ENCODE measurements at regions not wholly inside any gene's neighbourhood (a gene's known extent, or its start where the extent isn't known, plus 50 kb on each side); places are given as distances from the start of the nearest gene placed in this dataset.

- no peak for DNase-seq
- Histone ChIP-seq H3K4me3 (ENCODE audit: low read depth in 1 of 3, low read length in 3 of 3) (no peak overlapping the region), H3K36me3 (ENCODE audit: control insufficient read depth in 3 of 3, insufficient read depth in 2 of 3, low read depth in 1 of 3, low read length in 3 of 3) (no peaks in the 10 kb centered on the region), H3K9me3 (ENCODE audit: control insufficient read depth in 2 of 2, insufficient read depth in 1 of 2, low read depth in 1 of 2, low read length in 1 of 2) (no peaks in the 10 kb centered on the region), H3K4me1 (ENCODE audit: control insufficient read depth in 3 of 3, insufficient read depth in 2 of 3, low read depth in 1 of 3, low read length in 2 of 3) (peaks cover 0 to 4% (median 3%) of the 10 kb centered on the region in 3 donors), H3K27me3 (ENCODE audit: control insufficient read depth in 3 of 3, insufficient read depth in 3 of 3, low read length in 3 of 3) (no peaks in the 10 kb centered on the region), H3K27ac (ENCODE audit: low read depth in 1 of 3, low read length in 2 of 3) (no peak overlapping the region)
- 55 to 65% (median 63%) methylated on average over 3 of the region's 3 CpGs for WGBS, 3 donors
- FAIRE-seq, result no peak
Observed at GRCh38 chr6:12603673-12604049, 112.9 kb upstream of the PHACTR1 start.

- Histone ChIP-seq H3K4me3 (ENCODE audit: low read depth in 1 of 3, low read length in 3 of 3) (no peak overlapping the region), H3K27ac (ENCODE audit: low read depth in 1 of 3, low read length in 2 of 3) (no peak overlapping the region), H3K27me3 (ENCODE audit: control insufficient read depth in 3 of 3, insufficient read depth in 3 of 3, low read length in 3 of 3) (no peaks in the 10 kb centered on the region), H3K36me3 (ENCODE audit: control insufficient read depth in 3 of 3, insufficient read depth in 2 of 3, low read depth in 1 of 3, low read length in 3 of 3) (no peaks in the 10 kb centered on the region), H3K9me3 (ENCODE audit: control insufficient read depth in 2 of 2, insufficient read depth in 1 of 2, low read depth in 1 of 2, low read length in 1 of 2) (no peaks in the 10 kb centered on the region), H3K4me1 (ENCODE audit: control insufficient read depth in 3 of 3, insufficient read depth in 2 of 3, low read depth in 1 of 3, low read length in 2 of 3) (peaks cover 0 to 4% (median 3%) of the 10 kb centered on the region in 3 donors)
- FAIRE-seq, result no peak
- peak; percentile 78 to 82 for DNase-seq
- WGBS, 3 donors, result 36 to 44% (median 39%) methylated on average over 7 of the region's 7 CpGs
Observed at GRCh38 chr6:12605888-12606345, 110.7 kb upstream of the PHACTR1 start.

GRCh38 chr6:12606616-12607015 lies 110.0 kb upstream of the PHACTR1 start:
- FAIRE-seq (no peak), DNase-seq (no peak)
- Histone ChIP-seq H3K27me3 (ENCODE audit: control insufficient read depth in 3 of 3, insufficient read depth in 3 of 3, low read length in 3 of 3) (no peaks in the 10 kb centered on the region), H3K9me3 (ENCODE audit: control insufficient read depth in 2 of 2, insufficient read depth in 1 of 2, low read depth in 1 of 2, low read length in 1 of 2) (no peaks in the 10 kb centered on the region), H3K4me1 (ENCODE audit: control insufficient read depth in 3 of 3, insufficient read depth in 2 of 3, low read depth in 1 of 3, low read length in 2 of 3) (peaks cover 0 to 4% (median 3%) of the 10 kb centered on the region in 3 donors), H3K36me3 (ENCODE audit: control insufficient read depth in 3 of 3, insufficient read depth in 2 of 3, low read depth in 1 of 3, low read length in 3 of 3) (no peaks in the 10 kb centered on the region), H3K27ac (ENCODE audit: low read depth in 1 of 3, low read length in 2 of 3) (no peak overlapping the region), H3K4me3 (ENCODE audit: low read depth in 1 of 3, low read length in 3 of 3) (no peak overlapping the region)
- WGBS, 3 donors, result 88 to 89% (median 89%) methylated on average over 6 of the region's 6 CpGs

GRCh38 chr6:12608016-12608860 lies 108.3 kb upstream of the PHACTR1 start:
- Histone ChIP-seq H3K4me3 (ENCODE audit: low read depth in 1 of 3, low read length in 3 of 3) (no peak overlapping the region), H3K9me3 (ENCODE audit: control insufficient read depth in 2 of 2, insufficient read depth in 1 of 2, low read depth in 1 of 2, low read length in 1 of 2) (no peaks in the 10 kb centered on the region), H3K27me3 (ENCODE audit: control insufficient read depth in 3 of 3, insufficient read depth in 3 of 3, low read length in 3 of 3) (no peaks in the 10 kb centered on the region), H3K27ac (ENCODE audit: low read depth in 1 of 3, low read length in 2 of 3) (no peak overlapping the region), H3K36me3 (ENCODE audit: control insufficient read depth in 3 of 3, insufficient read depth in 2 of 3, low read depth in 1 of 3, low read length in 3 of 3) (no peaks in the 10 kb centered on the region), H3K4me1 (ENCODE audit: control insufficient read depth in 3 of 3, insufficient read depth in 2 of 3, low read depth in 1 of 3, low read length in 2 of 3) (no peaks in the 10 kb centered on the region)
- FAIRE-seq (no peak), DNase-seq (no peak)
- WGBS, 3 donors, result 60 to 70% (median 65%) methylated on average over 8 of the region's 8 CpGs

GRCh38 chr6:12608874-12609273 lies 107.7 kb upstream of the PHACTR1 start:
- Histone ChIP-seq H3K36me3 (ENCODE audit: control insufficient read depth in 3 of 3, insufficient read depth in 2 of 3, low read depth in 1 of 3, low read length in 3 of 3) (no peaks in the 10 kb centered on the region), H3K9me3 (ENCODE audit: control insufficient read depth in 2 of 2, insufficient read depth in 1 of 2, low read depth in 1 of 2, low read length in 1 of 2) (no peaks in the 10 kb centered on the region), H3K4me3 (ENCODE audit: low read depth in 1 of 3, low read length in 3 of 3) (no peak overlapping the region), H3K27me3 (ENCODE audit: control insufficient read depth in 3 of 3, insufficient read depth in 3 of 3, low read length in 3 of 3) (no peaks in the 10 kb centered on the region), H3K27ac (ENCODE audit: low read depth in 1 of 3, low read length in 2 of 3) (no peak overlapping the region), H3K4me1 (ENCODE audit: control insufficient read depth in 3 of 3, insufficient read depth in 2 of 3, low read depth in 1 of 3, low read length in 2 of 3) (no peaks in the 10 kb centered on the region)
- no peak for FAIRE-seq
- no peak for DNase-seq
- WGBS, 3 donors, result 76 to 79% (median 78%) methylated on average over 3 of the region's 3 CpGs

- Histone ChIP-seq H3K4me1 (ENCODE audit: control insufficient read depth in 3 of 3, insufficient read depth in 2 of 3, low read depth in 1 of 3, low read length in 2 of 3) (no peaks in the 10 kb centered on the region), H3K4me3 (ENCODE audit: low read depth in 1 of 3, low read length in 3 of 3) (no peak overlapping the region), H3K27ac (ENCODE audit: low read depth in 1 of 3, low read length in 2 of 3) (no peak overlapping the region), H3K27me3 (ENCODE audit: control insufficient read depth in 3 of 3, insufficient read depth in 3 of 3, low read length in 3 of 3) (no peaks in the 10 kb centered on the region), H3K9me3 (ENCODE audit: control insufficient read depth in 2 of 2, insufficient read depth in 1 of 2, low read depth in 1 of 2, low read length in 1 of 2) (no peaks in the 10 kb centered on the region), H3K36me3 (ENCODE audit: control insufficient read depth in 3 of 3, insufficient read depth in 2 of 3, low read depth in 1 of 3, low read length in 3 of 3) (no peaks in the 10 kb centered on the region)
- WGBS, 3 donors, result 84 to 93% (median 91%) methylated on average over 3 of the region's 3 CpGs
- no peak for DNase-seq
- FAIRE-seq, result no peak
Observed at GRCh38 chr6:12609751-12610150, 106.8 kb upstream of the PHACTR1 start.

GRCh38 chr6:12610862-12611261 lies 105.7 kb upstream of the PHACTR1 start:
- H3K9me3 ChIP-seq (ENCODE audit: control insufficient read depth in 2 of 2, insufficient read depth in 1 of 2, low read depth in 1 of 2, low read length in 1 of 2), result no peaks in the 10 kb centered on the region
- FAIRE-seq, result no peak
- H3K4me3 ChIP-seq (ENCODE audit: low read depth in 1 of 3, low read length in 3 of 3), result no peak overlapping the region
- WGBS, 3 donors, result 70 to 91% (median 79%) methylated on average over 5 of the region's 5 CpGs
- H3K36me3 ChIP-seq (ENCODE audit: control insufficient read depth in 3 of 3, insufficient read depth in 2 of 3, low read depth in 1 of 3, low read length in 3 of 3), result no peaks in the 10 kb centered on the region
- H3K27ac ChIP-seq (ENCODE audit: low read depth in 1 of 3, low read length in 2 of 3), result no peak overlapping the region
- H3K4me1 ChIP-seq (ENCODE audit: control insufficient read depth in 3 of 3, insufficient read depth in 2 of 3, low read depth in 1 of 3, low read length in 2 of 3), result no peaks in the 10 kb centered on the region
- DNase-seq, result no peak
- no peaks in the 10 kb centered on the region for H3K27me3 ChIP-seq (ENCODE audit: control insufficient read depth in 3 of 3, insufficient read depth in 3 of 3, low read length in 3 of 3)

- no peak for DNase-seq
- Histone ChIP-seq H3K4me1 (ENCODE audit: control insufficient read depth in 3 of 3, insufficient read depth in 2 of 3, low read depth in 1 of 3, low read length in 2 of 3) (no peaks in the 10 kb centered on the region), H3K27me3 (ENCODE audit: control insufficient read depth in 3 of 3, insufficient read depth in 3 of 3, low read length in 3 of 3) (no peaks in the 10 kb centered on the region), H3K36me3 (ENCODE audit: control insufficient read depth in 3 of 3, insufficient read depth in 2 of 3, low read depth in 1 of 3, low read length in 3 of 3) (no peaks in the 10 kb centered on the region), H3K27ac (ENCODE audit: low read depth in 1 of 3, low read length in 2 of 3) (no peak overlapping the region), H3K4me3 (ENCODE audit: low read depth in 1 of 3, low read length in 3 of 3) (no peak overlapping the region), H3K9me3 (ENCODE audit: control insufficient read depth in 2 of 2, insufficient read depth in 1 of 2, low read depth in 1 of 2, low read length in 1 of 2) (peaks cover 0 to 2% of the 10 kb centered on the region in 2 donors)
- no peak for FAIRE-seq
- 71 to 83% (median 80%) methylated on average over 8 of the region's 8 CpGs for WGBS, 3 donors
Observed at GRCh38 chr6:12613811-12614210, 102.8 kb upstream of the PHACTR1 start.

GRCh38 chr6:12614456-12614855 lies 102.1 kb upstream of the PHACTR1 start:
- Histone ChIP-seq H3K4me3 (ENCODE audit: low read depth in 1 of 3, low read length in 3 of 3) (no peak overlapping the region), H3K36me3 (ENCODE audit: control insufficient read depth in 3 of 3, insufficient read depth in 2 of 3, low read depth in 1 of 3, low read length in 3 of 3) (no peaks in the 10 kb centered on the region), H3K9me3 (ENCODE audit: control insufficient read depth in 2 of 2, insufficient read depth in 1 of 2, low read depth in 1 of 2, low read length in 1 of 2) (peaks cover 0 to 2% of the 10 kb centered on the region in 2 donors), H3K27ac (ENCODE audit: low read depth in 1 of 3, low read length in 2 of 3) (no peak overlapping the region), H3K27me3 (ENCODE audit: control insufficient read depth in 3 of 3, insufficient read depth in 3 of 3, low read length in 3 of 3) (no peaks in the 10 kb centered on the region), H3K4me1 (ENCODE audit: control insufficient read depth in 3 of 3, insufficient read depth in 2 of 3, low read depth in 1 of 3, low read length in 2 of 3) (no peaks in the 10 kb centered on the region)
- FAIRE-seq, result no peak
- no peak for DNase-seq
- WGBS, 3 donors, result 87 to 92% (median 87%) methylated on average over 6 of the region's 6 CpGs

Data from small intestine (tissue), 7 donors.